RWPE1 (cell line): ENCODE measurements at regions not wholly inside any gene's neighbourhood (a gene's known extent, or its start where the extent isn't known, plus 50 kb on each side); places are given as distances from the start of the nearest gene placed in this dataset.

Experiments used
- CTCF ChIA-PET: fragments of 350-600 bp; sonication (Branson Sonifier 250); formaldehyde crosslinking; extraction: SDS; loops from one replicate; lab custom pipeline; 2021; lab: Yijun Ruan, JAX
- POLR2A ChIA-PET: fragments of 400-600 bp; formaldehyde crosslinking; extraction: SDS; loops from one replicate; lab custom pipeline; 2020; ENCODE audit warnings: antibody characterized with exemption; ENCODE audit not compliant: low non-redundant PET; lab: Yijun Ruan, JAX
- DNase-seq: peaks from one replicate; pipeline ENCODE4 v3.0.0; 2012; ENCODE audit warnings: low spot score
- H3K27ac ChIP-seq: fragments of 450-650 bp; 2 replicates; pipeline ENCODE4 v1.5.1; 2017
- CTCF ChIP-seq: fragments of 450-650 bp; conservative IDR thresholded peaks from 2 replicates; pipeline ENCODE4 v1.5.1; 2017; ENCODE audit warnings: low read depth, mild to moderate bottlenecking

GRCh38 chr11:42311514-42311913 lies 852.1 kb upstream of the LRRC4C start:
- no peak for DNase-seq
- ChIA-PET CTCF (no interaction called here), POLR2A (no interaction called here)
- TF ChIP-seq CTCF = no peak
- no peak overlapping the region for H3K27ac ChIP-seq

GRCh38 chr11:42311944-42312343 lies 852.5 kb upstream of the LRRC4C start:
- CTCF ChIA-PET = no interaction called here
- TF ChIP-seq CTCF = no peak
- no peak for DNase-seq
- POLR2A ChIA-PET = no interaction called here
- H3K27ac ChIP-seq = no peak overlapping the region

- TF ChIP-seq CTCF = no peak
- CTCF ChIA-PET = no interaction called here
- H3K27ac ChIP-seq = no peak overlapping the region
- POLR2A ChIA-PET = no interaction called here
- DNase-seq = peak; percentile 10
Observed at GRCh38 chr11:42315267-42315666, 855.8 kb upstream of the LRRC4C start.

GRCh38 chr11:42315846-42316245 lies 856.4 kb upstream of the LRRC4C start:
- no peak for TF ChIP-seq CTCF
- POLR2A ChIA-PET = no interaction called here
- CTCF ChIA-PET = interaction anchor here (0.6 kb wide), 1 partner anchor 59 kb away, joined by 5 read pairs; no protein-coding TSS in a partner anchor
- no peak for DNase-seq
- H3K27ac ChIP-seq = no peak overlapping the region

- ChIA-PET CTCF (interaction anchor here (0.6 kb wide), 1 partner anchor 1465 kb away, joined by 3 read pairs; no protein-coding TSS in a partner anchor), POLR2A (no interaction called here)
- no peak for TF ChIP-seq CTCF
- no peak overlapping the region for H3K27ac ChIP-seq
- no peak for DNase-seq
Observed at GRCh38 chr11:42319921-42320320, 860.5 kb upstream of the LRRC4C start.

- ChIA-PET CTCF (no interaction called here), POLR2A (no interaction called here)
- no peak overlapping the region for H3K27ac ChIP-seq
- no peak for DNase-seq
- no peak for TF ChIP-seq CTCF
Observed at GRCh38 chr11:42329929-42330565, 870.6 kb upstream of the LRRC4C start.
